IMR-90 (cell line): ENCODE measurements at regions not wholly inside any gene's neighbourhood (a gene's known extent, or its start where the extent isn't known, plus 50 kb on each side); places are given as distances from the start of the nearest gene placed in this dataset.

ENCODE experiments used
- CEBPB ChIP-seq: IDR thresholded peaks from 2 replicates; pipeline ENCODE4 v1.6.1; 2012; ENCODE audit warnings: low read depth, low read length, improper control_type of control experiment
- MAZ ChIP-seq: IDR thresholded peaks from 2 replicates; pipeline ENCODE4 v1.6.1; 2012; ENCODE audit warnings: low read depth, mild to moderate bottlenecking, low read length, improper control_type of control experiment, moderate library complexity, borderline replicate concordance
- POLR2A ChIP-seq: IDR thresholded peaks from 2 replicates; pipeline ENCODE4 v1.6.1; 2012; ENCODE audit warnings: mild to moderate bottlenecking, low read depth, low read length
- TF ChIP-seq, protein P1 (sequence below): conservative IDR thresholded peaks from 2 replicates; pipeline ENCODE4 v1.5.1; 2012; ENCODE audit warnings: mild to moderate bottlenecking, low read depth, low read length, improper control_type of control experiment
- TF ChIP-seq, protein P2 (sequence below): fragments of 150-350 bp; IDR thresholded peaks from 2 replicates; pipeline ENCODE4 v1.6.1; 2017; ENCODE audit warnings: mild to moderate bottlenecking, antibody characterized with exemption, low read length, low read depth
- TF ChIP-seq, protein P3 (sequence below): fragments of 150-350 bp; IDR thresholded peaks from 2 replicates; pipeline ENCODE4 v1.6.1; 2016; ENCODE audit warnings: low read depth, mild to moderate bottlenecking, low read length, moderate library complexity, borderline replicate concordance

DNA sequence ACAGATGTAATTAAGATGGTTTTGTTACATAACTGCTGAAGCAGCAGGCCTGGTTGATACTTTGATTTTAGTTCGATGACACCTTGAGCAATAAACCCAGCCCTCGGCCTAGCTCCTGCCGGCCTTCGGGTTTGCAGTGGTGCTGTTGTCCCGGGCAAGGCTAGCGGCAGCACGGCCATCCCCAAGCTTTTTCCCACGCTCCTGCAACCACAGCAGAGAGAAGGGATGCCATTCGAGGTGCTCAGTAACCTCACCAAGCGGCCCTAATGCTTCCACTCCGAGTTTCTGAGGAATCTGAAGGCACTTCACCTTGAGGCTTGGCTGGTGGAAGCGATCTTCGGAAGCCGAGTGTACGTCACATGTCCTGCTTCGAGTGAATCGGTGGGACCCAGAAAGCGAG lies 182.1 kb downstream of the NAF1 start:
- TF ChIP-seq, protein P1, sequence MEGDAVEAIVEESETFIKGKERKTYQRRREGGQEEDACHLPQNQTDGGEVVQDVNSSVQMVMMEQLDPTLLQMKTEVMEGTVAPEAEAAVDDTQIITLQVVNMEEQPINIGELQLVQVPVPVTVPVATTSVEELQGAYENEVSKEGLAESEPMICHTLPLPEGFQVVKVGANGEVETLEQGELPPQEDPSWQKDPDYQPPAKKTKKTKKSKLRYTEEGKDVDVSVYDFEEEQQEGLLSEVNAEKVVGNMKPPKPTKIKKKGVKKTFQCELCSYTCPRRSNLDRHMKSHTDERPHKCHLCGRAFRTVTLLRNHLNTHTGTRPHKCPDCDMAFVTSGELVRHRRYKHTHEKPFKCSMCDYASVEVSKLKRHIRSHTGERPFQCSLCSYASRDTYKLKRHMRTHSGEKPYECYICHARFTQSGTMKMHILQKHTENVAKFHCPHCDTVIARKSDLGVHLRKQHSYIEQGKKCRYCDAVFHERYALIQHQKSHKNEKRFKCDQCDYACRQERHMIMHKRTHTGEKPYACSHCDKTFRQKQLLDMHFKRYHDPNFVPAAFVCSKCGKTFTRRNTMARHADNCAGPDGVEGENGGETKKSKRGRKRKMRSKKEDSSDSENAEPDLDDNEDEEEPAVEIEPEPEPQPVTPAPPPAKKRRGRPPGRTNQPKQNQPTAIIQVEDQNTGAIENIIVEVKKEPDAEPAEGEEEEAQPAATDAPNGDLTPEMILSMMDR: no peak
- no peak for TF ChIP-seq POLR2A
- TF ChIP-seq, protein P2, sequence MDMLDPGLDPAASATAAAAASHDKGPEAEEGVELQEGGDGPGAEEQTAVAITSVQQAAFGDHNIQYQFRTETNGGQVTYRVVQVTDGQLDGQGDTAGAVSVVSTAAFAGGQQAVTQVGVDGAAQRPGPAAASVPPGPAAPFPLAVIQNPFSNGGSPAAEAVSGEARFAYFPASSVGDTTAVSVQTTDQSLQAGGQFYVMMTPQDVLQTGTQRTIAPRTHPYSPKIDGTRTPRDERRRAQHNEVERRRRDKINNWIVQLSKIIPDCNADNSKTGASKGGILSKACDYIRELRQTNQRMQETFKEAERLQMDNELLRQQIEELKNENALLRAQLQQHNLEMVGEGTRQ: no peak
- TF ChIP-seq, protein P3, sequence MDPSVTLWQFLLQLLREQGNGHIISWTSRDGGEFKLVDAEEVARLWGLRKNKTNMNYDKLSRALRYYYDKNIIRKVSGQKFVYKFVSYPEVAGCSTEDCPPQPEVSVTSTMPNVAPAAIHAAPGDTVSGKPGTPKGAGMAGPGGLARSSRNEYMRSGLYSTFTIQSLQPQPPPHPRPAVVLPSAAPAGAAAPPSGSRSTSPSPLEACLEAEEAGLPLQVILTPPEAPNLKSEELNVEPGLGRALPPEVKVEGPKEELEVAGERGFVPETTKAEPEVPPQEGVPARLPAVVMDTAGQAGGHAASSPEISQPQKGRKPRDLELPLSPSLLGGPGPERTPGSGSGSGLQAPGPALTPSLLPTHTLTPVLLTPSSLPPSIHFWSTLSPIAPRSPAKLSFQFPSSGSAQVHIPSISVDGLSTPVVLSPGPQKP: no peak
- TF ChIP-seq CEBPB: no peak
- TF ChIP-seq MAZ: no peak
